WI38 (cell line): ENCODE measurements at regions not wholly inside any gene's neighbourhood (a gene's known extent, or its start where the extent isn't known, plus 50 kb on each side); places are given as distances from the start of the nearest gene placed in this dataset.

Experiments
- H3K4me3 ChIP-seq: 2 replicates; pipeline ENCODE4 v1.5.1; 2011; ENCODE audit warnings: low read depth, mild to moderate bottlenecking, control low read depth, low read length
- CTCF ChIP-seq: IDR thresholded peaks from 2 replicates; pipeline ENCODE4 v1.5.1; 2012; ENCODE audit warnings: low read depth, mild to moderate bottlenecking, control low read depth, low read length

- H3K4me3 ChIP-seq = no peak overlapping the region
- no peak for TF ChIP-seq CTCF
These were observed 439.5 kb downstream of the CCER1 start for GRCh38 chr12:90515199-90516175.

GRCh38 chr12:90514325-90514724, 440.7 kb downstream of the CCER1 start:
- no peak for TF ChIP-seq CTCF
- no peak overlapping the region for H3K4me3 ChIP-seq

DNA sequence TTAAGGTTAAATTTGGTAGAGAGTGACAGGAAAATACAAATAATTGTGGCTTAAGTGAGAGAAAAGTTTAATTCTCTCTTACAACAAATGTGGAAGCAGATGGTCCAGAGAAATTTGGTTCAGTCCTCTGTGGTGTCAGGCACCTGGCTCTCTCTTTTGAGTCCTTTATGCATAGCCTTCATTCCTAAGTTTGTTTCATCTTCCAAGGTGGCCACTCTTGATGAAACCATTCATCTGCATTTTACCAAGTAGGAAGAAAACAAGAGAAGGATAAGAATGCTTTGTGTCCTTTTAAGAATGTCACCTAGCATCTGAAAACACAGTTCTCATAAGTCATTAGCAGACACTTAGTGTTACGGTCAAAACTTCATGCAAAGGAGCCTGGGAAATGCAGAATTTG, 442.5 kb downstream of the CCER1 start:
- no peak for TF ChIP-seq CTCF
- no peak overlapping the region for H3K4me3 ChIP-seq

DNA sequence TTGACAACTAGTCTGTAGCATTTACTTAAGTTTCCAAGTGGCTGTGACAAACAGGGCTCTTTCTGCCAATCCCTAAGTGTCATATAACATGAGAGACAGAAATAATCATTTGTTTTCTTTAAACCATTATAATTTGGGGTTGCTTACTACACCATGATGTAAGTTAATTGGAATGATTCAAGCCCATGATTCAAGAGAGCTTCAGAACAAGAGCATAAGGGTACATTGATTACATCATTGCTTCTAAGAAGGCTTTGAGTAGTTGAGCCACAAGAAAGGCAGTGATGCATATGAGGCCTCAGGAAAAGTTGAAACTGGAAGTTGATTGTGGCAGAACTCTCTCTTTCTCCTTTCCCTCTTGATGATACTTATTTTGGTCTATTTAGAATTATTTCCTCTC, 444.0 kb downstream of the CCER1 start:
- TF ChIP-seq CTCF = no peak

DNA sequence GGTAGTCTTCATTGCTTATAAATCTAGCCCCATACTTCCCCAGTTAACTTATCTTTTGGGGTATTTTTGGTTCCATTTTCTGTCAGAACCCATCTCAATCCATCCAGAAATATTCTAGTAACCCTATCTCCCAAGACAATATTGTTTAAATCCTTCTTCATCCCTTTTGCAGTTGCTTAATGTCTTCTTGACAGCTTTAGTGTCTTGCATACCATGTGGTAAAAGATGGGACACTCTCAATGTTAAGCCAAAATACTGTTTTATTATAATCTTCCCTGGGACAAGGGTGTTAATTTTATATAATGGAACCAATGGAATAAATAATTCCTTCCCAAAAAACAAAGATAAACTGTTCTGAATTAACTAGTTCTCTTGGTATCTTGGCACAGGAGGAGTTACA, 450.2 kb downstream of the CCER1 start:
- no peak for TF ChIP-seq CTCF
- H3K4me3 ChIP-seq = no peak overlapping the region

More for the DNA sequence above, 444.0 kb downstream of the CCER1 start:
- no peak overlapping the region for H3K4me3 ChIP-seq

DNA sequence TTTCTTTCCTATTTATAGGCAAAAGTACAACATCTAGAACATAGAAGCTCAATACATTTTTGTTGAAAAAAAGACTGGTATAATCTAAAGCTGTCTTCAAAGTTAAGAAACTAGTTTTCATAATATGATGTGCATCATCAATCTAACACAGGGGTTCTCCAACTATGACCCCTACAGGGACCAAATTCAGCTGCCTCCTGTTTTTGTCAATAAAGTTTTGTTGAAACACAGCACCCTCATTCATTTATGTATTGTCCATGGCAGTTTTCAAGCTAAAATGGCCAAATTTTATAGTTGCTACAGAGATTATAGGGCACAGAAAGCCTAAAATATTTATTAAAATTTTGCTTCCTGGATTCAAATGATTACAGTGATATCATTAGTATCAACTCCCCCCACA, 452.9 kb downstream of the CCER1 start:
- no peak overlapping the region for H3K4me3 ChIP-seq
- TF ChIP-seq CTCF = no peak

GRCh38 chr12:90501412-90501811, 453.6 kb downstream of the CCER1 start:
- no peak for TF ChIP-seq CTCF
- H3K4me3 ChIP-seq = no peak overlapping the region
